ENCODE measurements at regions not wholly inside any gene's neighbourhood (a gene's known extent, or its start where the extent isn't known, plus 50 kb on each side); places are given as distances from the start of the nearest gene placed in this dataset.

GRCh38 chr16:9241177-9241576 lies 149.7 kb downstream of the HAPSTR1 start:
- Histone ChIP-seq H3K79me2 (ENCODE audit: insufficient read depth, low read length) (no peaks in the 10 kb centered on the region), H3K4me1 (ENCODE audit: insufficient read depth, low read length, poor library complexity, severe bottlenecking) (no peaks in the 10 kb centered on the region), H3K4me3 (ENCODE audit: low read length, poor library complexity, severe bottlenecking) (no peak overlapping the region), H3F3A (ENCODE audit: low read depth) (no peaks in the 10 kb centered on the region), H3K9me3 (ENCODE audit: insufficient read depth, low read depth, low read length) (no peaks in the 10 kb centered on the region), H3K27me3 (ENCODE audit: insufficient read depth, low read length, poor library complexity, severe bottlenecking) (no peaks in the 10 kb centered on the region), H2AFZ (ENCODE audit: low read length) (no peak overlapping the region), H3K4me2 (ENCODE audit: low read depth, low read length, poor library complexity, severe bottlenecking) (no peak overlapping the region), H3K9me2 (replicated peaks; ENCODE audit: low read depth, low read length) (no peaks in the 10 kb centered on the region), H3K36me3 (ENCODE audit: insufficient read depth, low read length) (no peaks in the 10 kb centered on the region), H3K9ac (ENCODE audit: low read depth, low read length, poor library complexity, severe bottlenecking) (no peak overlapping the region), H4K20me1 (ENCODE audit: insufficient read depth, low read length, poor library complexity, severe bottlenecking) (no peaks in the 10 kb centered on the region)
- no peak for TF ChIP-seq EZH2phosphoT487 (IDR thresholded peaks at IDR 0.05; ENCODE audit: borderline replicate concordance)
- TF ChIP-seq, protein P1, sequence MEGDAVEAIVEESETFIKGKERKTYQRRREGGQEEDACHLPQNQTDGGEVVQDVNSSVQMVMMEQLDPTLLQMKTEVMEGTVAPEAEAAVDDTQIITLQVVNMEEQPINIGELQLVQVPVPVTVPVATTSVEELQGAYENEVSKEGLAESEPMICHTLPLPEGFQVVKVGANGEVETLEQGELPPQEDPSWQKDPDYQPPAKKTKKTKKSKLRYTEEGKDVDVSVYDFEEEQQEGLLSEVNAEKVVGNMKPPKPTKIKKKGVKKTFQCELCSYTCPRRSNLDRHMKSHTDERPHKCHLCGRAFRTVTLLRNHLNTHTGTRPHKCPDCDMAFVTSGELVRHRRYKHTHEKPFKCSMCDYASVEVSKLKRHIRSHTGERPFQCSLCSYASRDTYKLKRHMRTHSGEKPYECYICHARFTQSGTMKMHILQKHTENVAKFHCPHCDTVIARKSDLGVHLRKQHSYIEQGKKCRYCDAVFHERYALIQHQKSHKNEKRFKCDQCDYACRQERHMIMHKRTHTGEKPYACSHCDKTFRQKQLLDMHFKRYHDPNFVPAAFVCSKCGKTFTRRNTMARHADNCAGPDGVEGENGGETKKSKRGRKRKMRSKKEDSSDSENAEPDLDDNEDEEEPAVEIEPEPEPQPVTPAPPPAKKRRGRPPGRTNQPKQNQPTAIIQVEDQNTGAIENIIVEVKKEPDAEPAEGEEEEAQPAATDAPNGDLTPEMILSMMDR (conservative IDR thresholded peaks at IDR 0.05; ENCODE audit: low read length) = no peak

DNA sequence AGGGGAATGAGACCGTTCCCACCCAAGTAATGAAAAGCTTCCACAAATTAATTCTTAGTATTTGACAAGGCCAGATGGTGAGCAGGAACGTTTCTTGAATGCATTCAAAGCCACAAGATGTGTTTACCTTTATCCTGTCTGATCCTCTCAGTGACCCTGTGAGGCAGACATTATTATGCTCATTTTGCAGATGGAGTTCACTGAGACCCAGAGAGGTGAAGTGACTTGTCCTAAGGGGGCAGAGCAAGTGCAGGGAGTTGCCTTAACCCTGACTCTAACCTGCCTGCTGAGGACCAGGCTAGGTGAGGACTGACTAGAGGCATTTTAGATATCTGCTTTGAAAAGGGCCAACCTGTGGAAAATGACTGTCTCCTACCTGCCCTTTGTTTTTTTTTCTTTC lies 156.7 kb downstream of the HAPSTR1 start:
- H3K4me2 ChIP-seq (ENCODE audit: low read depth, low read length, poor library complexity, severe bottlenecking) = no peak overlapping the region
- H4K20me1 ChIP-seq (ENCODE audit: insufficient read depth, low read length, poor library complexity, severe bottlenecking) = no peaks in the 10 kb centered on the region
- H3K9me2 ChIP-seq (replicated peaks; ENCODE audit: low read depth, low read length) = no peaks in the 10 kb centered on the region
- H3K9ac ChIP-seq (ENCODE audit: low read depth, low read length, poor library complexity, severe bottlenecking) = no peak overlapping the region
- no peaks in the 10 kb centered on the region for H3K9me3 ChIP-seq (ENCODE audit: insufficient read depth, low read depth, low read length)
- no peaks in the 10 kb centered on the region for H3K4me1 ChIP-seq (ENCODE audit: insufficient read depth, low read length, poor library complexity, severe bottlenecking)
- no peak for TF ChIP-seq EZH2phosphoT487 (IDR thresholded peaks at IDR 0.05; ENCODE audit: borderline replicate concordance)
- TF ChIP-seq, protein P1 (conservative IDR thresholded peaks at IDR 0.05; ENCODE audit: low read length) = no peak
- H3K27me3 ChIP-seq (ENCODE audit: insufficient read depth, low read length, poor library complexity, severe bottlenecking) = no peaks in the 10 kb centered on the region
- H3K36me3 ChIP-seq (ENCODE audit: insufficient read depth, low read length) = no peaks in the 10 kb centered on the region
- H3F3A ChIP-seq (ENCODE audit: low read depth) = no peaks in the 10 kb centered on the region
- H3K4me3 ChIP-seq (ENCODE audit: low read length, poor library complexity, severe bottlenecking) = no peak overlapping the region
- no peaks in the 10 kb centered on the region for H3K79me2 ChIP-seq (ENCODE audit: insufficient read depth, low read length)
- no peak overlapping the region for H2AFZ ChIP-seq (ENCODE audit: low read length)

DNA sequence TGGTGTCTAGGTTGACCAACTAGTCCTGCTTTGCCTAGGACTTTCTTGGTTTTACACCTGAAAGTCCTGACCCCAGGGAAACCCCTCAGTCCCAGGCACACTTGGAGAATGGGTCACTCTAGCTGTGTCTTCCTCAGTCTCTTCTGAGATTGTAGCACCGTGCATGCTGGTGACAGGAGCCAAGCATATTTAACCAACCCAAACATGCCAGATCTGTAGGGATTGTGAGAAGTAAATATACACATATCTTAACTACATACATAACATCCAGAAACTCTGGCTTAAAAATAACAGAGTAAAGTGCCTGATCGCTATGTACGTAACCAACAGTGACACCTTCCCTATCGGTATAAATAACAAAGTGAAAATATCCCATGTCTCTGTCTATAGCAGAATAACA lies 158.1 kb downstream of the HAPSTR1 start:
- Histone ChIP-seq H3K36me3 (ENCODE audit: insufficient read depth, low read length) (no peaks in the 10 kb centered on the region), H3K4me1 (ENCODE audit: insufficient read depth, low read length, poor library complexity, severe bottlenecking) (no peaks in the 10 kb centered on the region), H3K4me3 (ENCODE audit: low read length, poor library complexity, severe bottlenecking) (no peak overlapping the region), H3K79me2 (ENCODE audit: insufficient read depth, low read length) (no peaks in the 10 kb centered on the region), H3K9ac (ENCODE audit: low read depth, low read length, poor library complexity, severe bottlenecking) (no peak overlapping the region), H4K20me1 (ENCODE audit: insufficient read depth, low read length, poor library complexity, severe bottlenecking) (no peaks in the 10 kb centered on the region), H3F3A (ENCODE audit: low read depth) (no peaks in the 10 kb centered on the region), H3K4me2 (ENCODE audit: low read depth, low read length, poor library complexity, severe bottlenecking) (no peak overlapping the region), H3K9me2 (replicated peaks; ENCODE audit: low read depth, low read length) (no peaks in the 10 kb centered on the region), H3K27me3 (ENCODE audit: insufficient read depth, low read length, poor library complexity, severe bottlenecking) (no peaks in the 10 kb centered on the region), H3K9me3 (ENCODE audit: insufficient read depth, low read depth, low read length) (no peaks in the 10 kb centered on the region), H2AFZ (ENCODE audit: low read length) (no peak overlapping the region)
- no peak for TF ChIP-seq EZH2phosphoT487 (IDR thresholded peaks at IDR 0.05; ENCODE audit: borderline replicate concordance)
- TF ChIP-seq, protein P1 (conservative IDR thresholded peaks at IDR 0.05; ENCODE audit: low read length) = no peak
